Body of pancreas (tissue), 4 donors: ENCODE measurements at regions not wholly inside any gene's neighbourhood (a gene's known extent, or its start where the extent isn't known, plus 50 kb on each side); places are given as distances from the start of the nearest gene placed in this dataset.

ENCODE experiments used
- POLR2A ChIP-seq, 3 donors: fragments of 450-650 bp; IDR thresholded peaks; one replicate each; pipeline ENCODE4 v1.6.1; 2016; ENCODE audit warnings: antibody characterized with exemption in 3 of 3, mild to moderate bottlenecking in 2 of 3
- TF ChIP-seq, protein P1 (sequence below), 7 experiments: fragments of 450-650 bp in 4 of 7; fragments of 200-600 bp in 3 of 7; sonication (generic) in 3 of 7; IDR thresholded peaks; one replicate each; pipeline ENCODE4 v1.5.1; 2016 to 2019; ENCODE audit warnings: antibody characterized with exemption in 7 of 7

GRCh38 chr1:217026531-217026930 is 303.3 kb upstream of the ESRRG start:
- TF ChIP-seq, protein P1, sequence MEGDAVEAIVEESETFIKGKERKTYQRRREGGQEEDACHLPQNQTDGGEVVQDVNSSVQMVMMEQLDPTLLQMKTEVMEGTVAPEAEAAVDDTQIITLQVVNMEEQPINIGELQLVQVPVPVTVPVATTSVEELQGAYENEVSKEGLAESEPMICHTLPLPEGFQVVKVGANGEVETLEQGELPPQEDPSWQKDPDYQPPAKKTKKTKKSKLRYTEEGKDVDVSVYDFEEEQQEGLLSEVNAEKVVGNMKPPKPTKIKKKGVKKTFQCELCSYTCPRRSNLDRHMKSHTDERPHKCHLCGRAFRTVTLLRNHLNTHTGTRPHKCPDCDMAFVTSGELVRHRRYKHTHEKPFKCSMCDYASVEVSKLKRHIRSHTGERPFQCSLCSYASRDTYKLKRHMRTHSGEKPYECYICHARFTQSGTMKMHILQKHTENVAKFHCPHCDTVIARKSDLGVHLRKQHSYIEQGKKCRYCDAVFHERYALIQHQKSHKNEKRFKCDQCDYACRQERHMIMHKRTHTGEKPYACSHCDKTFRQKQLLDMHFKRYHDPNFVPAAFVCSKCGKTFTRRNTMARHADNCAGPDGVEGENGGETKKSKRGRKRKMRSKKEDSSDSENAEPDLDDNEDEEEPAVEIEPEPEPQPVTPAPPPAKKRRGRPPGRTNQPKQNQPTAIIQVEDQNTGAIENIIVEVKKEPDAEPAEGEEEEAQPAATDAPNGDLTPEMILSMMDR (IDR thresholded peaks at IDR 0.05), result peak in 1 of 7 experiments; percentile 4
- no peak for TF ChIP-seq POLR2A (IDR thresholded peaks at IDR 0.05)
